MCF 10A (cell line): ENCODE measurements at regions not wholly inside any gene's neighbourhood (a gene's known extent, or its start where the extent isn't known, plus 50 kb on each side); places are given as distances from the start of the nearest gene placed in this dataset.

Experiments used
- BruUV-seq: library from RNA; stranded (reverse); fragments of 400-500 nt; replicated peaks from 2 replicates; lab custom pipeline; 2021; lab: Mats Ljungman, UMichigan
- CTCF ChIA-PET: fragments of 300-600 bp; sonication (Branson Sonifier 250); formaldehyde crosslinking; extraction: SDS; loops from one replicate; lab custom pipeline; 2021; ENCODE audit warnings: antibody characterized with exemption, inconsistent platforms; lab: Yijun Ruan, JAX
- POLR2A ChIA-PET: fragments of 300-600, 350-650 bp; sonication (Branson Sonifier 250); formaldehyde crosslinking; extraction: SDS; loops from one replicate; lab custom pipeline; 2020; ENCODE audit warnings: antibody characterized with exemption, inconsistent platforms; lab: Yijun Ruan, JAX
- DNase-seq: peaks from one replicate; pipeline ENCODE4 v3.0.0-alpha.2; 2018; ENCODE audit not compliant: unreplicated experiment
- H3K27ac Mint-ChIP-seq: one replicate; pipeline ENCODE4 v1.8.0; 2022; ENCODE audit warnings: mild to moderate bottlenecking, low read depth, mixed read lengths; ENCODE audit not compliant: unreplicated experiment
- H3K27me3 Mint-ChIP-seq: one replicate; pipeline ENCODE4 v1.8.0; 2022; ENCODE audit warnings: mixed read lengths; ENCODE audit not compliant: insufficient read depth, unreplicated experiment
- H3K36me3 Mint-ChIP-seq: one replicate; pipeline ENCODE4 v1.8.0; 2022; ENCODE audit warnings: mild to moderate bottlenecking, moderate library complexity, mixed read lengths; ENCODE audit not compliant: insufficient read depth, unreplicated experiment
- H3K4me1 Mint-ChIP-seq: one replicate; pipeline ENCODE4 v1.8.0; 2022; ENCODE audit warnings: mixed read lengths; ENCODE audit not compliant: insufficient read depth, unreplicated experiment
- H3K4me3 Mint-ChIP-seq: one replicate; pipeline ENCODE4 v1.8.0; 2022; ENCODE audit warnings: mild to moderate bottlenecking, moderate library complexity, mixed read lengths; ENCODE audit not compliant: unreplicated experiment
- H3K9me3 Mint-ChIP-seq: one replicate; pipeline ENCODE4 v1.8.0; 2022; ENCODE audit warnings: mixed read lengths; ENCODE audit not compliant: unreplicated experiment
- intact Hi-C: fragments of 100-400 bp; cut with micrococcal nuclease; formaldehyde crosslinking; loops from 2 replicates; pipeline ENCODE4 v1.14.1; 2022
- TF ChIP-seq, protein P1 (sequence below): fragments of 200-600 bp; IDR thresholded peaks from one replicate; pipeline ENCODE4 v1.8.0; 2022; ENCODE audit warnings: antibody characterized with exemption, mild to moderate bottlenecking; ENCODE audit not compliant: unreplicated experiment

DNA sequence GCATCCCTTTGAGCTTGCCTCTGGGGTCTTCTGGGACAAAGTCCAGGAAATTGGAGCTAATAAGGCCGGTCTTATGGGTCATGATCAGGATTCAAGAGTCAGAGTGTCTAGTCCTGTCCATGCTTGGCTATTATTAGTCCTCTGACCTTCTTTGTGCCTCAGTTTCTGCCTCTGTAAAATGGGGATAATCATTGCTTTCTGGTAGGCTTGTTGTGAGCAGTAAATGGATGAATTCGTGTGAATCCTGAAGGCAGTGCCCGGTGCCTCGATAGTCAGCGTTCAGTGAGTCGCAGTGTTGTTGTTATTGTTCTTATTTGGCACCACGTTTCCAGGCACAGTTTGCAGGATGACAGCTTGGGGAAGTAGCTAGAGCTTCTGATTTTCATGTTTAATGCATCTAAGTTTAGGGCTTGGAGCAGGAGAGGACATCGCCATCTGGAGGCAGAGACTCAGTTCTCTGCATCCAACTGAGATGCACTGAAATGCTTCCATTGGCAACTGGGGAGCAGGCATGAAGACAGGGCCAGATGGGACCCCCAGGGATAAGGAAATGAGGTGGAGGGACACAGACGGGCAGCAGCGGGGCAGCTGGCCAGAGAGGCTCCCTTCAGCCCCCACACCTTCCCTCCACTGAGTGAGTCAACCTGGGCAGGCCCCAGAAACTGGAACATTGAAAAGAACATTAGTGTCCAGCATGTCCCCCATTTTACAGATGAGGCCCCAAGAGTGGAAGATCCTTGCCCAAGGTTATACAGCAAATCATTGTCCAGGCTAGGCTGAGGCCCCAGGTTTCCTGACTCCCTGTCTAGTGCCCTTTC lies 160.3 kb downstream of the PTPRU start:
- no TSS peak for BruUV-seq
- H3K27me3 Mint-ChIP-seq: no peaks in the 10 kb centered on the region
- TF ChIP-seq, protein P1, sequence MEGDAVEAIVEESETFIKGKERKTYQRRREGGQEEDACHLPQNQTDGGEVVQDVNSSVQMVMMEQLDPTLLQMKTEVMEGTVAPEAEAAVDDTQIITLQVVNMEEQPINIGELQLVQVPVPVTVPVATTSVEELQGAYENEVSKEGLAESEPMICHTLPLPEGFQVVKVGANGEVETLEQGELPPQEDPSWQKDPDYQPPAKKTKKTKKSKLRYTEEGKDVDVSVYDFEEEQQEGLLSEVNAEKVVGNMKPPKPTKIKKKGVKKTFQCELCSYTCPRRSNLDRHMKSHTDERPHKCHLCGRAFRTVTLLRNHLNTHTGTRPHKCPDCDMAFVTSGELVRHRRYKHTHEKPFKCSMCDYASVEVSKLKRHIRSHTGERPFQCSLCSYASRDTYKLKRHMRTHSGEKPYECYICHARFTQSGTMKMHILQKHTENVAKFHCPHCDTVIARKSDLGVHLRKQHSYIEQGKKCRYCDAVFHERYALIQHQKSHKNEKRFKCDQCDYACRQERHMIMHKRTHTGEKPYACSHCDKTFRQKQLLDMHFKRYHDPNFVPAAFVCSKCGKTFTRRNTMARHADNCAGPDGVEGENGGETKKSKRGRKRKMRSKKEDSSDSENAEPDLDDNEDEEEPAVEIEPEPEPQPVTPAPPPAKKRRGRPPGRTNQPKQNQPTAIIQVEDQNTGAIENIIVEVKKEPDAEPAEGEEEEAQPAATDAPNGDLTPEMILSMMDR: no peak
- intact Hi-C loops: no loop called here
- no peak overlapping the region for H3K4me3 Mint-ChIP-seq
- H3K9me3 Mint-ChIP-seq: no peaks in the 10 kb centered on the region
- H3K36me3 Mint-ChIP-seq: no peaks in the 10 kb centered on the region
- H3K27ac Mint-ChIP-seq: no peak overlapping the region
- CTCF ChIA-PET: interaction anchor here (0.8 to 1.1 kb wide), 2 partner anchors 12 to 151 kb away, joined by 4 to 5 read pairs; no protein-coding TSS in a partner anchor
- POLR2A ChIA-PET: interaction anchor here (0.8 kb wide), 1 partner anchor 9 kb away, joined by 4 read pairs; no protein-coding TSS in a partner anchor
- H3K4me1 Mint-ChIP-seq: peaks cover 14% of the 10 kb centered on the region
- no peak for DNase-seq

GRCh38 chr1:29395736-29396437 lies 159.6 kb downstream of the PTPRU start:
- Mint-ChIP-seq H3K4me3 (no peak overlapping the region), H3K27ac (no peak overlapping the region), H3K4me1 (peaks cover 14% of the 10 kb centered on the region), H3K36me3 (no peaks in the 10 kb centered on the region), H3K9me3 (no peaks in the 10 kb centered on the region), H3K27me3 (no peaks in the 10 kb centered on the region)
- intact Hi-C loops: no loop called here
- TF ChIP-seq, protein P1: no peak
- ChIA-PET POLR2A (no interaction called here), CTCF (interaction anchor here (0.8 to 1.1 kb wide), 2 partner anchors 13 to 150 kb away, joined by 4 to 5 read pairs; no protein-coding TSS in a partner anchor)
- no TSS peak for BruUV-seq
- no peak for DNase-seq

GRCh38 chr1:29394521-29395225 lies 158.4 kb downstream of the PTPRU start:
- no TSS peak for BruUV-seq
- Mint-ChIP-seq H3K4me1 (peaks cover 14% of the 10 kb centered on the region), H3K27ac (no peak overlapping the region), H3K9me3 (no peaks in the 10 kb centered on the region), H3K4me3 (no peak overlapping the region), H3K27me3 (no peaks in the 10 kb centered on the region), H3K36me3 (no peaks in the 10 kb centered on the region)
- ChIA-PET CTCF (no interaction called here), POLR2A (interaction anchor here (0.9 kb wide), 1 partner anchor 1012 kb away, joined by 4 read pairs; no protein-coding TSS in a partner anchor)
- TF ChIP-seq, protein P1: no peak
- intact Hi-C loops: no loop called here
- no peak for DNase-seq

- Mint-ChIP-seq H3K9me3 (no peaks in the 10 kb centered on the region), H3K27me3 (peaks cover 1% of the 10 kb centered on the region), H3K27ac (no peak overlapping the region), H3K4me1 (peaks cover 11% of the 10 kb centered on the region), H3K4me3 (no peak overlapping the region), H3K36me3 (no peaks in the 10 kb centered on the region)
- DNase-seq: no peak
- intact Hi-C loops: no loop called here
- ChIA-PET POLR2A (no interaction called here), CTCF (no interaction called here)
- no TSS peak for BruUV-seq
- TF ChIP-seq, protein P1: no peak
Observed at GRCh38 chr1:29393451-29393826, 157.1 kb downstream of the PTPRU start.
